GM12873 (cell line): ENCODE measurements at regions not wholly inside any gene's neighbourhood (a gene's known extent, or its start where the extent isn't known, plus 50 kb on each side); places are given as distances from the start of the nearest gene placed in this dataset.

Experiments
- CTCF ChIP-seq: IDR thresholded peaks from 2 replicates; pipeline ENCODE4 v1.5.1; 2012; ENCODE audit warnings: low read depth, mild to moderate bottlenecking, moderate library complexity, low read length, control low read depth; ENCODE audit not compliant: insufficient read depth; ENCODE audit errors: missing control alignments

GRCh38 chr1:232252546-232253118 lies 377.3 kb downstream of the SIPA1L2 start:
- TF ChIP-seq CTCF, result no peak

GRCh38 chr1:232250838-232251237 lies 379.1 kb downstream of the SIPA1L2 start:
- TF ChIP-seq CTCF, result no peak

GRCh38 chr1:232249861-232250777 lies 379.8 kb downstream of the SIPA1L2 start:
- no peak for TF ChIP-seq CTCF

GRCh38 chr1:232249339-232249738 lies 380.6 kb downstream of the SIPA1L2 start:
- TF ChIP-seq CTCF, result no peak

- no peak for TF ChIP-seq CTCF
Measured at GRCh38 chr1:232248276-232248820, 381.6 kb downstream of the SIPA1L2 start.

GRCh38 chr1:232247669-232248068 lies 382.3 kb downstream of the SIPA1L2 start:
- no peak for TF ChIP-seq CTCF

- TF ChIP-seq CTCF, result no peak
Measured at GRCh38 chr1:232244426-232244825, 385.5 kb downstream of the SIPA1L2 start.
